GM13977 (cell line): ENCODE measurements at regions not wholly inside any gene's neighbourhood (a gene's known extent, or its start where the extent isn't known, plus 50 kb on each side); places are given as distances from the start of the nearest gene placed in this dataset.
"Not testable (repeated sequence)": the region's sequence is repeated elsewhere in the genome, so short reads cannot be mapped to it uniquely, and the experiment has no call there.

Experiments
- DNase-seq: peaks from one replicate; pipeline ENCODE4 v3.0.0; 2012; ENCODE audit warnings: low spot score
- in situ Hi-C: fragments of 300-500 bp; cut with MboI; formaldehyde crosslinking; loops from one replicate; pipeline ENCODE4 v1.12.0; 2022; ENCODE audit warnings: low sequenced_read_pairs, low pct_unique_long_range_greater_than_20kb, mixed read lengths, inconsistent platforms; ENCODE audit not compliant: unreplicated experiment
- TF ChIP-seq, protein P1 (sequence below): IDR thresholded peaks from 2 replicates; pipeline ENCODE4 v1.5.1; 2012; ENCODE audit warnings: mild to moderate bottlenecking, control low read depth; ENCODE audit not compliant: insufficient read depth; ENCODE audit errors: extremely low read depth, missing control alignments

GRCh38 chr9:80775530-80775929 lies 913.8 kb downstream of the TLE1 start:
- in situ Hi-C loops: no loop called here
- TF ChIP-seq, protein P1, sequence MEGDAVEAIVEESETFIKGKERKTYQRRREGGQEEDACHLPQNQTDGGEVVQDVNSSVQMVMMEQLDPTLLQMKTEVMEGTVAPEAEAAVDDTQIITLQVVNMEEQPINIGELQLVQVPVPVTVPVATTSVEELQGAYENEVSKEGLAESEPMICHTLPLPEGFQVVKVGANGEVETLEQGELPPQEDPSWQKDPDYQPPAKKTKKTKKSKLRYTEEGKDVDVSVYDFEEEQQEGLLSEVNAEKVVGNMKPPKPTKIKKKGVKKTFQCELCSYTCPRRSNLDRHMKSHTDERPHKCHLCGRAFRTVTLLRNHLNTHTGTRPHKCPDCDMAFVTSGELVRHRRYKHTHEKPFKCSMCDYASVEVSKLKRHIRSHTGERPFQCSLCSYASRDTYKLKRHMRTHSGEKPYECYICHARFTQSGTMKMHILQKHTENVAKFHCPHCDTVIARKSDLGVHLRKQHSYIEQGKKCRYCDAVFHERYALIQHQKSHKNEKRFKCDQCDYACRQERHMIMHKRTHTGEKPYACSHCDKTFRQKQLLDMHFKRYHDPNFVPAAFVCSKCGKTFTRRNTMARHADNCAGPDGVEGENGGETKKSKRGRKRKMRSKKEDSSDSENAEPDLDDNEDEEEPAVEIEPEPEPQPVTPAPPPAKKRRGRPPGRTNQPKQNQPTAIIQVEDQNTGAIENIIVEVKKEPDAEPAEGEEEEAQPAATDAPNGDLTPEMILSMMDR: no peak
- no peak for DNase-seq

DNA sequence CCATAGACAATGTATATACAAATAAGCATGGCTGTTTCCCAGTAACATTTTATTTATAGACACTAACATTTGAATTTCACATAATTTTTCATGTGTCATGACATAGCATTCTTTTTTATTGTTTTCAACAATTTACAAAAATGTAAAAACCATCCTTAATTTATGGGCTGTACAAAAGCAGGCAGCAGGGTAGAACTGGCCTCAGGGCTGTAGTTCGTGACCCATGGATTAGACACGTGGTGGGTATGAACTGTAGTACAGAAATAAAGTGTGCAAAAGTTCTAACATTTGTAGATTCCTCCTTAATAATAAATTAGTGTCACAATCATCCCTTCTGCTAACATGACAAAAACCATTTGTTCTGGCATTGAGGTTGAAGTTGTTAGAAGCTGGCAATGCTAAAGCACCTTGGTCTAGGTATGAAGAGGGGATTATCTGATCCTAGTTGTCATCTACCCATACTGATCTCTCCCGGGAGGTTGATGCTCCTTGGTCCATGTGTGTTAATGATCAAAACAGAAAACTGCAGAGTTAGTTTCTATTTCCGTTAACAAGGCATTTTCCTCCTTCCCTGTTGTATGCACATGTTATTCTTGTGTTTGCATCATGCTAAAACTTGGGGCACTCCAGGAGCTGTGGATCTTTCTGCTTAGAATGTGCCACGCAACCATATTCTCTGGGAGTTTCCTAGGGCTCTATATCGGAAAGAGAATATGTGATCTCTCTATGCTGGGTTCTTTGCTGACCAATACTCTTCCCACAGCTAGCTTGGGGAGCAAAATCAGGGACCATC lies 917.6 kb downstream of the TLE1 start:
- DNase-seq: no peak
- TF ChIP-seq, protein P1: no peak
- in situ Hi-C loops: no loop called here

DNA sequence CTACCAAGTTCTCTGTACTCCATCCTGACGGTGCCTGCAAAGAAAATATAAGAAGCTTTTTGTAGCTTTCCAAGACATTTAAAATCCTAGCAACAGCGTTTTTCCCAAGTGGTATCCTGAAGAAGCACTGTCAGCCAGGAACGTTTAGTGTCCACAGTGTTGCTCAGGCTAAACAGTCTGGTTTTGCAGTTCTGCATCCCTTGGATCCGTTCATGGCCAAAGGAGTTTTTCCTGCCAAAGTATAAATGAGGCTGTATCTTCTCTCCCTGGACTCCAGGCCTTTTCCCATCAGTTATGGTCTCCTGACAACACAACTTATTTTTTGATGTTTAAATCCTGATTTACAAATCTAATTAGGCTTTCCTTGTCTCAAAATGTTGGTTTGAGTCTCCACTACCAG lies 925.8 kb downstream of the TLE1 start:
- TF ChIP-seq, protein P1: no peak
- in situ Hi-C loops: no loop called here
- DNase-seq: no peak

DNA sequence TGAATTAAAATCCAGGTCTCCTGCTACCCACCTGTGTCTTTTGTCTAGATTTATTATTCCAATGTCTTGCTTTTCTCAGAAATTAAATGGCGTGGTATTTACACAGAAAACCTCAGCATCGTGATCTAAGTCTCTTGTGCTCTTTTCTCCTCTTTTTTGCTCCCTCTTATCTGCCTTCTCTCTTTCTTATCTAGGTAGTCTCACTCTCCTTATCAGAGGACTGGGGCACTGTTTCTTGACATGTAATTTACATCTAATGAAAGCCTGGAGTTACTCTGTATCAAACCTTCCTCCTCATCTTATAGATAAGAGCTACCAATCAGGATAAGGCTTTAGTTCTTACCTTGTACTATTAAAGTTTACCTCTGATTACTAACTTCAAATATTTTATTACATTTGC lies 933.8 kb downstream of the TLE1 start:
- in situ Hi-C loops: no loop called here
- DNase-seq: no peak
- TF ChIP-seq, protein P1: no peak

DNA sequence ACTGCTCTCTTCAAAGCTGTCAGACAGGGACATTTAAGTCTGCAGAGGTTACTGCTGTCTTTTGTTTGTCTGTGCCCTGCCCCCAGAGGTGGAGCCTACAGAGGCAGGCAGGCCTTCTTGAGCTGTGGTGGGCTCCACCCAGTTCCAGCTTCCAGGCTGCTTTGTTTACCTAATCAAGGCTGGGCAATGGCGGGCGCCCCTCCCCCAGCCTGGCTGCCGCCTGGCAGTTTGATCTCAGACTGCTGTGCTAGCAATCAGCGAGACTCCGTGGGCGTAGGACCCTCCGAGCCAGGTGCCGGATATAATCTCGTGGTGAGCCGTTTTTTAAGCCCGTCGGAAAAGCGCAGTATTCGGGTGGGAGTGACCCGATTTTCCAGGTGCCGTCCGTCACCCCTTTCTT lies 942.3 kb downstream of the TLE1 start:
- DNase-seq, in situ Hi-C loops: not testable (repeated sequence)

- in situ Hi-C loops: no loop called here
- TF ChIP-seq, protein P1: no peak
- DNase-seq: no peak
Observed at GRCh38 chr9:80732506-80732905, 956.8 kb downstream of the TLE1 start.

DNA sequence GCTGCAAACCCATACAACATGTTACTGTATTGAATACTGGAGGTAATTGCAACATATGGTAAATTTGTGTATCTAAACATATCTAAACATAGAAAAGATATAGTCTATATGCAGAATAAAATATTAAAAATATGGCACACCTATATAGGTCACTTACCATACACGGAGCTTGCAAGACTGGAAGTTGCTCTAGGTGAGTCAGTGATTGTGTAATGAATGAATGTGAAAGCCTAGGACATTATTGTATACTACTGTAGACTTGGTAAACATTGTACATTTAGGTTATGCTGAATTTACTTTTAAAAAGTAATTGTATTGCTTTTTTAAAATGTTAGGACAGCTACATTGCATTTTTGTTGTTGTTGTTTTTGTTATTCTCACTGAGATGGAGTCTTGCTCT lies 968.8 kb downstream of the TLE1 start:
- no peak for DNase-seq
- in situ Hi-C loops: no loop called here

More for the DNA sequence above, 968.8 kb downstream of the TLE1 start:
- TF ChIP-seq, protein P1: no peak
